ENCODE measurements at regions not wholly inside any gene's neighbourhood (a gene's known extent, or its start where the extent isn't known, plus 50 kb on each side); places are given as distances from the start of the nearest gene placed in this dataset.

DNA sequence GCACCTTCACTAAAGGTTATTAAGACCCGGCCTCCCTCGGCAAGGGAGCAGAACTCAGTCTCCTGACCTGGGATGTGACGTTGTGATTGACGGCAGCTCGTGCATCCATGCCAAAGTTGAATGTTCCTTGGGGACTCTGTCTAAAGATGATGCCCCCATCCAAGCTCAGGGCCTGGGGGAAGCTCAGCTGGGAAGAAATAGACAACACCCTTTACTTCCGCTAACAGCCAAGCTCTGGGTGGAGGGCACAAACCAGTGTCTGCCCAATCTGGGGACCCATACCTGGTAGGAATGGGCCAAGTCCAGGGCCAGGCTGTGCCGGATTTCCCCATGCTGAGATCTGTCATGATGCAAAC is 95.4 kb downstream of the RMI2 start:
- no peak for DNase-seq

DNA sequence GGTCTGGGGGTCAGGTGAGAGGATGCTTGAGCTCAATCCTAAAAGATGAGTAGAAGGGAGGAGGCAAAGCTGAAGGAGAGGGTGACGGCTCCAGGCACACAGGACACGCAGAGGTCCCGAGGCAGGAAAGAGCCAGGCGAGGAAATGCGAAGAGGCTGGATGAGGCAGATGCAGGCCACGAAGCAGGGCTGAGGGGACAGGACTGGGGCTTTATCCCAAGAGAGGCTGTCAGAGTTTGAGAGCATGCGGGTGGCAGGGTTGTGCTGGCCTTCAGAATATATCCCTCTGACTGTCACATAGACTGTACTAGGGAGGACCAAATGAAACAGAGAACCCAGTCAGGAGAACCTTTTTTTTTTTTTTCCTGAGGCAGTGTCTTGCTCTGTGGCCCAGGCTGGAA is 100.2 kb downstream of the RMI2 start:
- DNase-seq: no peak

DNA sequence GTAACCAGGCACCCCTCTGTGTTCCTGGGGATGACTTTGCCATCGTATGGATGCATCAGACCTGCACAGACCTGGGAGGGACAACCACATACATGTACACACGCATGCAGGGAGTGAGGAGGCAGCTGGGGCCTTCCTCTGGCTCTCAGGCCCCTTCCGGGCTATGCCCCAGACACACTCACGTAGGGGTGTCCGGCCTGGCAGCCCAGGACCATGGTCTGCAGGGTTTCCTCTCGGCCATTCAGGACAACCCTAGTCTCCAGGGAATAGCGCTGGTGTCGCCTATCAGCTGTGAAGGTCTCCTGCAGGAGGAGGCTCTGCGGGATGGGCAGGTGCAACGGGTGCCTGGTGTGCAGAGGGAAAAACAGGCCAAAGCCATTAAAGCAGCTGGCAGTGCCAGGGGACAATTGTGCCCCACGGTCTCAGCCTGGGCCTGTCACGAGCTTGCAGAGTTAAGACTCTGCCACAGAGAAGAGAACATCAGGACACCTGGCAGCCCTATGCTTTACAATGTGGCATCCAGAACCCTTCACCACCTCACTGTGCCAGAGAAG is 101.4 kb downstream of the RMI2 start:
- DNase-seq: no peak

DNA sequence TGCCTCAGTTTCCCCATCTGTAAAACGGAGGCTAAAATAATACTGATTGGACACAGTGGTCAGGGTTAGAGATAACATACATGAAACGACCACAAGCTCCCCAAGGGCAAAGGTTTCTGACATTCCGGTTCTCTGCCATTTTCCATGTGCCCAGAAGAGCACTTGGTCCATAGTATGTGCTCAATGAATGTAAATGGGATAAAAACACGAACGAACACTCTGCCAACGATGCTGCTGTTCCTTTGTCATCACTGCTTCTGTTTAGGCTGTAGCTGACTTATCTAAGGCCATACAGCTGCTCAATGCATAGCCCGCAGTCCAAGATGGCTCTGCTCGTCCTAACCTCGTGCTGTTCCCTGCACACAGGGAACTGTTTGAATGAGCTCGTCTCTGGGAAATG is 102.0 kb downstream of the RMI2 start:
- no peak for DNase-seq

DNA sequence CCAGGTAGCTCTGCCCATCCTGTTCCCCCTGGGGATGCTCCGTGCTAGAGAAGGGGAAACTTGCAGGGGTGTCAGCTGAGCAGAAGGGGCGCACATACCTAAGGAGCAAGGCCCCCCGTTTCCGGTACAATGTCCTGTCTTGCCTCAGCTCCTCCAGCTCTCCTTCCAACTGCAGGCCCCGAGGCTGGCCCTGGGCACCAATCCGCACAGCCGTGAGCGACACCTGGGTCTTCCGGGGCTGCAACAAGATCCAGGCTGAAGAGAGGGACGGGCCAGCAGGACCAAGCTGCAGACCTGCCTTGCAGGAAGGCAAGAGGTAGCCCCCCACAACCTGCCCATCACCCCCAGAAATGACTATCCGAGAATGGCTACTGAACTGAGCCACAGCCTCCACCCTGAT is 102.6 kb downstream of the RMI2 start:
- no peak for DNase-seq

DNA sequence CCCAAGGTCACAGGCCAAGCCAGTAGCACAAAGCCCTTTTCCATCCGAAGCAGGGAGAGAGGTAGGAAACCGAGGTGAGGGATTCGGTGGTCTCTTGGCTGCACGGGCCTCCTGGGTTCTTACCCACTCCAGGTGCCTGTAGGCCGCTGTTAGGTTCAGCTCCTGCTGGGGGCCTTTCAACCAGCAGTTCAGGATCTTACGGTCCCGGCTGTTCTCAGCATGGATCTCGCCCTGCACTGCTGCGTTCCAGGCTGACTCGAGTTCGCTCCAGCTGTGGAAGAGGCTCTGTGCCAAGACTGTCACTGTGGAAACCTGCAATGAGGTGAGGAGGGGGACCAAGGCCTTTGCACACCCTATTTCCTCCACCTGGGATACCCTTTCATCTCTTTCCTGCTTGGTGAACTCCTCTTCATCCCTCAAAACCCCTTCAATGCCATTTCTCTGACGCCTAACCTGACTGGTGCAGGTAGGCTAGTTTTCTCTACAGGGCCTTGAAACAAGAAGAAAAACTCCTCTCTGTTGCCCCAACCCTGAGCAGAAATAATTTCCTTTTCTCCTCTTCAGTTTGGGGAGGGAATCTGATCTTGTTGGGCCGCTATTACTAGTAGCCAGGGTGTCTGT is 103.6 kb downstream of the RMI2 start:
- no peak for DNase-seq

DNA sequence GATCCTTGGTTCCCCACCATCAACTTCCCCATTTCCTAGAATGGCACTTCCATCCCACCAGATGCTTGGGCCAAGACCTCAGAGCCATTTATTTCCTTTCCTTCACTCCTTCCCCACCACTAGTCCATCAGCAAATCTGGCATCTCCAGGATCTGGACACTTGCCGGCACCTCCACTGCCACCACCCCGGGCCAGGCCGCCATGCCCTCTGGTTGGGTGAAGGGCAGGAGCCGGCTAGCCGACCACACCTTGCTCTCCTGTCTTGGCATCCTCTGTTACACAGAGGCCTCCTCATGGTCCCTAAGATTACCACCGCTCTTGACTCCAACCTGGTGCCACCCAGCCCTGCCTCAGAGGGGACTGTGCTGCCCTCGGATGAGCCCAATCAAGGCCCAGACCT is 104.5 kb downstream of the RMI2 start:
- no peak for DNase-seq

DNA sequence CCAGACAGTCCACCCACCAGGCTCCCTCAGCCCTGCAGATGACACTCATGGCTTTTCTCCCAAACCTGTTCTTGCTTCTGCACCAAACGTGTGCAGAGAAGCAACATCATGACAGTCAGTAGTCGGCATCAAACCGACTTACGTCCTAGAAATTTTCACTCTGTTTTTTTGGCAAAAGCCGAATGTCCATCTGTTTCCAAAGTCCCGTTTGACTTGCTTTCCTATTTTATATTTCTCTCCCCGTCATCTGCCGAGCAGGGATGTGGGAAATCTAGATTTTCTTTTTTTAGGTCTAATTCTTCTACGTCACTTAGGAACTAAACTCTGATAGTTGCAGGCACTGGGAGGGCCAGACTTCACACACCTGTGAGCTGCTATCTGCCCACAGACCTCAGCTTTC is 104.9 kb downstream of the RMI2 start:
- no peak for DNase-seq

DNA sequence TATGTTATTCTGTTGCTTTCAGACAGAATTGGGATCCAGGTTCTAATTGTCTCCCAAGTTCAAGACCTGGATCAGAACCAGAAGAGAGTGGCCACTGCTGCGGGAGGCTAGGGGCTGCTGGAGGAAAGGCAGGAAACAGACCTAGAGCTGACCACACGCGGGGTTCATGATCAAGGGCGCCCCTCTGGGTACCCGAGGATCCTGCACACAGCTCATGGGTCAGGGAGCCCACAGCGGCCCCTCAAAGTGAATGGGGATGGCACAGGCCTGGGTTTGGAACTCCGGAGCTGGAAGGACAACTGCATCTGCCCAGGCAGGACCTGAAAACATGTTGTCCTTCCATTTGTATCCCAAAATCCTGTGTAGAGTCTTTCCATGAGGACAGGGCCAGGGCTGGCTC is 107.0 kb downstream of the RMI2 start:
- DNase-seq: no peak

DNA sequence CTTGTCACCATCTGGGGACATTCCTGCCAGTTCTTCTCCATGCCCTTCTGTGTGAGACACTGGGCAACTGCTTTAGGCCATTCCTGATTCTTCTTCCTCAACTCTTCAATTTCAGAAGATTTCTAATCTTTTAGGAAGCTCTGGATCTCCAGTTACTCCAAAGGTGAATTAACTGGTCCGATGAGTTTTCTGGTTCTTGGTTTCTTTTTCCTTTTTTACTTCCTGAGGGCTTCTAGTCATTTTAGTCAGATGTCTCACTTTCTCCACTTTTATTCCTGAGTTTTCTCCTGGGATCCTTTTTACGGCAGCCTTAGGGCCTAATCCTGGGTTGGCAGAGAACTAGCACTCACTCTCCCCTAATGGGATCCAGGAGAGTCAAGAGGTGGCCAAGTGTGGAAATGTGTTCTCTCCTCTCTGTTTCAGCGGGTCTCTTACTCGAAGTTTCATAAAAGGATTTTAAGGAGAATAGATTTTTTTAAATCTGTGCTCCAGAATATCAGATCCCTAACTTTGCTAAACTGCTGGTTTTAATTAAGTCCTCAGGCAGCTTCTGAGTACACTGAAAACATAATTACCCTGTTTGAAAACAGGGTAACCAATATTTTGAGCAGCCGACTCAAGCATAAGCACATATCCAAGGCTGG is 107.6 kb downstream of the RMI2 start:
- DNase-seq: no peak

DNA sequence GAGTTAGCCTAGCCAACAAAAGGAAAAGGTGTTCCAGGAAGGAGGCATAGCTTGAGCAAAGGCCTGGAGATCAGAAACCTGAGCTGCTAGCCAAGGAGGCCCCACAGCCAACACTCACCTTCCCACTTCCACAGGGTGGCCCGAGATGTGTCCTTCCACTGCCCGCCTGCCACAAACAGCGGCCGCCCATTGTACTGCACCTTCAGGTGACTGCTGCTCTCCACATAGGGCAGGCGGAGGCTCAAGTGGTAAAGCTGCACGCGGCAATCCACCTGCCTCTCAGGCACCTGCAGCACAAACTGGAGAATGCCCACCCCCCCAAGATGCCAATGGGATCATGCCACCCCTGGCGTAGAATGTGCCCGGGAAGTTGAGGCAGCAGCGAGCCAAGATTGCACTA is 111.5 kb downstream of the RMI2 start:
- no peak for DNase-seq

DNA sequence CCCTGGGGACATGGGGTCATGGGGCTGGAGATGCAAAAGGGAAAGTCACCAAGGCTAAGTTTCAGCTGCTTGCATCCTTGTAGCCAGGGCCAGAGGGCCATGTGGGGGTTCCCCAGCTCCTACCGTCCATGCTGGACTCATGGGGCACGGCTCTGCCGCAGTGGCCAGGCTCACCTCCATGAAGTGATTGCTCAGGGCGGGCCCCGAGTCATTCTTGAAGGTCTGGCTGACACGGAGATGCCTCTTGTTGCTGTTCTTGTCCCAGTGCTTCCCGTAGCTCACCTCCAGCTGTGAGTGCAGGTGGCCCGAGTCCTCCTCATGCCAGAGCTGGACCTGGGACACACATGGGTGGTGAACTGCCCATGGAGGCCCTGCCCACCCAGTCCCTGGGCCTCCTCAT is 114.5 kb downstream of the RMI2 start:
- no peak for DNase-seq

DNA sequence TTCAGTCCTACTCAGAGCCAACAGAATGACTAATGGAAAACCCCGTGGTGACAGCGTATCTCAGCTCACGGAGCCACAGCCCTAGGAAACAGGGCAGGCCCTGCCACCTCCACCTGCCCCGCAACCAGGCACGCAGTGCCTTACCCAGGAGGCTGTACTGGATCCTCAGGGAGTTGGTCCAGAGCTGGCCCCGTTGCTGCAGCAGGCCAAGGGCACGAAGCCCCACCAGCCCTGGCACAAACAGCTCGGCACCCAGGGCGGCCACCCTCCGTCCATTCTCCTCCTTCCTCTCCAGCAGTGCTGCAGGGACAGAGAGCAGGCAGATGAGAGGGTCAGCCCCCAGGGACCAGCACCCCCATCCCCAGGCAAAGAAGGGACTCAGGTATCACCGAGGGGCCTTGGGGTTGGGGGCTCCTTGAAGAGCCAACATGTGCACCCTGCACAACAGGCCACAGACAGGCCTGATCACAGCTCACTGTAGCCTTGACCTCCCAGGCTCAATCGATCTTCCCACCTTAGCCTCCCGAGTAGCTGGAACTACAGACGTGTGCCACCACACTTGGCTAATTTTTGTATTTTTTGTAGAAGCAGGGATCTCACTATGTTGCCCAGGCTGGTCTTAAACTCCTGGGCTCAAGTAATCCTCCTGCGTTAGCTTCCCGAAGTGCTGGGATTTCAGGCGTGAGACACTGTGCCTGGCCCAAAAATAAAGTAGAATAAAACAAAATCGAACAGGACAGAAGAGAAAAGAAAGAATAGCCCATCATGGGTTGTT is 115.7 kb downstream of the RMI2 start:
- no peak for DNase-seq

DNA sequence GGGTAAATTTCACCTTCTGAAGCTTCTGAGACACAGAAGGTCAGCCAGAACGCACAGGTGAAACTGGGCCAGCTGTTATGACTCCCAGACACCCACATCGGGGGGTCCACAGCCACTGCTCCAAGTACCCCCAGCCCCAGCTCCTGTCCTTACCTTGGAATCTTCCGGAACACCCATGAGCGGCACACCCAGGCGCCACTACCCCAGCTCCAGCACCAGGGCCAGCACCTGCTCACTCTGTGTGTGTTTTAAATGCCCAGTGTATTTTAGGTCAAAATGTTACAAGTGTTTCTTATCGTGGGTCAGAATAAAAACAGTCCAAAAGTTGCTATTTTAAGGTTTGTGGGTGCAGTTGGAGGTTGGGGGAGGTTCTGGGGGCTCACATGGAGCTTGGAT is 116.3 kb downstream of the RMI2 start:
- DNase-seq: no peak

DNA sequence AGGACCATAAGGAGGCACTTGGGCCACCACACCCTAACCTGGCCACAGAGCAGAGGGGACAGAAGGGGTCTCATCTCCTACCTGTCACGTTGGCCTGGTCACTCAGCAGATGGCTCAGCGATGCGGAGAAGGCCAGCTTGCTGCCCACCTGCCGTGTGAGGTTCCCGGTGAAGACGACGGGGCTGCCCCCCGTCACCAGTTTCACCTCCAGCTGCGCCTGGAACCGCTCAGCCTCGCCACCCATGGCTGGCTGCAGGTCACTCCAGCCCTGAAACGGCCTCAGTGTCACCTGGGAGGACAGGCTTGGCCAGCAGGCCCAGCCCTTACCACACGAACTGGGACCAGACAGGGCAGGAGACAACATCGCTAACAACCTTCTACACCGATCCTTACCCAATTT is 116.8 kb downstream of the RMI2 start:
- no peak for DNase-seq

DNA sequence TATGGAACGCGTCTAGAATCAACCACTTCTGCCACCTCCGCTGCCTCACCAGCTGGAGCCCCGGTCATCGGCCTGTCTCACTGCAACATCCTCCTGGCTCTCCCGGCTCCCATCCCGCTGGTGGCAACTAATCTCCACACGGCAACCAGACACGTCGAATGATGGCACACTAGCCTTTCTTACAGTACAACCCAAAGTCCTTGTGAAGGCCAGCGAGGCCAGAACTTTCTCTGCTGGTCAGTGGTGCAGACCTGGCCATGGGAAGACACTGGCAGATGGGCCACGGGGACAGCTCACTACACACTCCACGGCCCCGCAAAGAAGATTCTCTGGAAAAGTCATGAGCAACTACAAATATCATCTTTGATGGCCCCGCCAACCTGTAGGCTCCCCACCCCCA is 117.6 kb downstream of the RMI2 start:
- DNase-seq: no peak

DNA sequence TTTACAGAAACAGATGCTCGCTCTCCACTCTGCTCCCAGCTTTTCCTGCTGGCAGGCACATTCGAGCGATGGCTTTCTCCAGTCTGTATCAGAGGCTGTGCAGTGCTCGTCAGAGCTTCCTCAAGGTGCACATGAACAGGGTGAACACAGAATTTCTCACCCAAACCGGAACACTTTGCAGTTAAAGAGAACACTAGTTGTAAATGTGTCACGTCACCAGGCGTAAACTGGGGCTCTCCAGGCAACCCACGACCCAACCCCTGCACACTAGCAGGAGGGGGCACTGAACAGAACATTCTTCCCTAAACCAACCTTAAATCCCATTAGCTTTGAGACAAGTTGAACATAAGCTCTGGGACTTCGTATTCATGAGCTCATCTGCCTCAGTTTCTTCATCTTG is 119.0 kb downstream of the RMI2 start:
- no peak for DNase-seq

DNA sequence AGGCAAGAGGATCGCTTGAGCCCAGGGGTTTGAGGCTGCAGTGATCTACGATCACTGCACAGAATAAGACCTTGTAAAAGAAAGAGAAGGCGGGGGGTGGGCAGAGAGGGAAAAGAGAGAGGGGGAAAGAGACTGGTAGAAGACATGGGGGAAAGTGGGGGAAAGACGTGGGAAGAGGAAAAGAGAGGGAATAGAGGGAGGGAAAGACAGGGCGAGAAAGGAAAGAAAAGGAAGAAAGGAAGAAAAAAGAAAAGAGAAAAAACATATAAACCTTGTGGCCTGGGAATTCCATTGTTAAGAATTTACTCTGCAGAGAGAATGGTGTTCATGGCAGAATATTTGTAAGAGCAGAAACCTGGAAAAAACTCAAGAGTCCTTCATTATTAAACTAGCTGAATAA is 120.4 kb downstream of the RMI2 start:
- no peak for DNase-seq

DNA sequence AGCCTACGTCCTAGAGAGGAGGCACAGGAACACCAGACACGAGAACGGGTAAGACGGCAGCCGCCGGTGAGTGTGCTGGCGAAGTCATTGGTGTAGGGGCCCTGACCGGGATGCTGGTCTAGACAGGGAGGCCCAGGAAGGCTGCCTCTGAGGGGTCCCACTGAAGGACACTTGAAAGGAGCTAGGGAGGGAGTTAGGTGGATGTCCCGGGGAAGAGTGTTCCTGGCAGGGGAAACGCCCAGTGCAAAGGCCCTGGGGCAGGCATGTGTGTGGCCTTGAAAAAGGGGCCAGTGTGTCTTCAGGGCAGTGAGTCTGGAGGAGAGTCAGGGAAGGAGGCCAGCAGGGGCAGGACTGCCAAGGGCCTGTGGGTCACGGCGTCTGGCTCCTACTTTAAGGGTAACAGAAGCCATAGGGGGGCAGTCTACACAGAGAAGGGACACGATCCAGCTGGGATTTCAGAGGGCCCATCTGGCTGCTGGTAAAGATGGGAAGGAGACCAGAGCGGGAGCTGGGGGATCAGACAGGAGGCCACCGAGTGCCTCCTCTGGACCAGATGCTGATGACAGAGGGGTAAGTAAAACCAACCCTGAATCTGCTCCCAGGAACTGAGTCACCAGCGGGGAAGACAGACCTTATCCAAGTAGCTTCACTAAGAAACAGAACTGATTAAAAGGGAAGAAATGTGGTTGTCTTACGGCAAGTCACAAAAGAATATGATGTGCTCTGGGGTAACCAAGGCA is 115.9 kb downstream of the LITAF start:
- no peak for DNase-seq

DNA sequence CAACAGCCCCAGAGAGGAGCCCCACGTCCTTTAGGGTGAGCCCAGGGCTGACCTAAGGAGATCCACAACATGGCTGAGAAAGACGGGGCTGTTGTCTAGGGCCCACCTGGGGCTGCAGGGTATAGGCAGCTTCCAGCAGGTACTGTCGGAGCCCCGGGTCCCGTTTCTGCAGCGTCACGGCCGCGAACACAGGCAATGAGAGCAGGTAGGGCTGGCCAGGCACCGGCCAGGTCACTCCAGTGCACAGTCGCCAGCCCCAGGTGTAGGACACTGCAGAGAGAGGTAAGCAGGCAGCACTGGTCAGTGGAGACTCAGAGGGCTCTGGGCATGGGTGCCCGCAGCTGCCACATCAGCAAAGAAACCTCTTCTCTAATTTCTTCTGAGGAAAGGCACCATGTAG is 115.2 kb downstream of the LITAF start:
- no peak for DNase-seq

DNA sequence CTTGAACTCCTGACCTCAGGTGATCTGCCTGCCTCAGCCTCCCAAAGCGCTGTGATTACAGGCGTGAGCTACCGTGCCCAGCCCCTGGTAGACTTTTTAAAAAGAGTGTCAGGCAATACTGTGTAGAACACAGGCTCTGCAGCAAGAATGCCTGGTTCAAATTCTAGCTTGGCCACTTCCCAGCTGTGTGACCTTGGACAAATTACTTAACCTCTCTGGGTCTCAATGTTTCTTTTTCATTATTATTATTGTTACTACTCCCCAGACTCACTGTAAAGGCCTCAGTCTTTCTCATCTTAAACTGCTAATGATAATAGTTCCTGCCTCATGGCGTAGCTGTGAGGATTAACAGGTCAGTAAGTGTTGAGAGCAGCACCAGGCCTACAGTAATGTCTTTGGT is 114.3 kb downstream of the LITAF start:
- DNase-seq: no peak

DNA sequence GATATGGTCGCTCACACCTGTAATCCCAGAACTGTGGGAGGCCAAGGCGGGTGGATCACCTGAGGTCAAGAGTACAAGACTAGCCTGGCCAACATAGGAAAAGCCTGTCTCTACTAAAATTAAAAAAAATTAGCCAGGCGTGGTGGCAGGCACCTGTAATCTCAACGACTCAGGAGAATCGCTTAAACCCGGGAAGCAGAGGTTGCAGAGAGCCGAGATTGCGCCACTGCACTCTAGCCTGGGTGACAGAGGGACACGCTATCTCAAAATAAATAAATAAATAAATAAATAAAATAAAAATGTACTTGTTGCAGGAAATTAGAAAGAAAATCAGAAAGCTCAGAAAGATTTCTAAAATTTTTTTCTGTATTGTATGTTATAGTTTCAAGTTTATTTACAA is 113.9 kb downstream of the LITAF start:
- no peak for DNase-seq

DNA sequence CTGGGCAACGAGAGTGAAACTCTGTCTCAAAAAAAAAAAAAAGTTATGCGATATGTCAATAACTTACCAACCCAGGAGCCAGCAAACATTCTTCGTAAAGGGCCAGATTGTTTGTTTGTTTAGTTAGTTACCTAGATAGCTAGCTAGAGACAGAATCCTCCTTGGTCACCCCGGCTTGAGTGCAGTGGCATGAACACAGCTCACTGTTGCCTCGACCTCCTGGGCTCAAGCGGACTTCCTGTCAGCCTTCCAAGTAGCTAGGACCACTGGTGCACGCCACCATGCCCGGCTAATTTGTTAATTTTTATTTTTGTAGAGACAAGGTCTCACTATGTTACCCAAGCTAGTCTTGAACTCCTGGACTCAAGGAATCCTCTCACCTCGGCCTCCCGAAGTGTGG is 113.0 kb downstream of the LITAF start:
- DNase-seq: no peak

All from renal pelvis (tissue), 1 donor.